HL-60 (cell line): ENCODE measurements at regions not wholly inside any gene's neighbourhood (a gene's known extent, or its start where the extent isn't known, plus 50 kb on each side); places are given as distances from the start of the nearest gene placed in this dataset.

ENCODE experiments used
- CTCF ChIP-seq: IDR thresholded peaks from one replicate; pipeline ENCODE4 v1.5.1; 2011; ENCODE audit warnings: low read length, control low read depth, inconsistent platforms; ENCODE audit not compliant: insufficient read depth
- GABPA ChIP-seq: IDR thresholded peaks from 2 replicates; pipeline ENCODE4 v1.6.1; 2012; ENCODE audit warnings: low read depth
- POLR2AphosphoS5 ChIP-seq: IDR thresholded peaks from 2 replicates; pipeline ENCODE4 v1.6.1; 2012; ENCODE audit warnings: low read depth
- REST ChIP-seq: IDR thresholded peaks from 2 replicates; pipeline ENCODE4 v1.6.1; 2012; ENCODE audit warnings: low read depth; ENCODE audit not compliant: insufficient replicate concordance

- no peak for TF ChIP-seq CTCF
- TF ChIP-seq POLR2AphosphoS5: no peak
- no peak for TF ChIP-seq REST
- TF ChIP-seq GABPA: no peak
These were observed 177.6 kb upstream of the FZD8 start for GRCh38 chr10:35819736-35820135.
